HG02642 (cell line): ENCODE measurements at regions not wholly inside any gene's neighbourhood (a gene's known extent, or its start where the extent isn't known, plus 50 kb on each side); places are given as distances from the start of the nearest gene placed in this dataset.
"Not testable (repeated sequence)": the region's sequence is repeated elsewhere in the genome, so short reads cannot be mapped to it uniquely, and the experiment has no call there.

Experiments used
- ATAC-seq: cut with Tn5 transposase; IDR thresholded peaks from one replicate; pipeline ENCODE4 v1.9.1; 2021; ENCODE audit warnings: mild to moderate bottlenecking; ENCODE audit not compliant: unreplicated experiment, poor library complexity

DNA sequence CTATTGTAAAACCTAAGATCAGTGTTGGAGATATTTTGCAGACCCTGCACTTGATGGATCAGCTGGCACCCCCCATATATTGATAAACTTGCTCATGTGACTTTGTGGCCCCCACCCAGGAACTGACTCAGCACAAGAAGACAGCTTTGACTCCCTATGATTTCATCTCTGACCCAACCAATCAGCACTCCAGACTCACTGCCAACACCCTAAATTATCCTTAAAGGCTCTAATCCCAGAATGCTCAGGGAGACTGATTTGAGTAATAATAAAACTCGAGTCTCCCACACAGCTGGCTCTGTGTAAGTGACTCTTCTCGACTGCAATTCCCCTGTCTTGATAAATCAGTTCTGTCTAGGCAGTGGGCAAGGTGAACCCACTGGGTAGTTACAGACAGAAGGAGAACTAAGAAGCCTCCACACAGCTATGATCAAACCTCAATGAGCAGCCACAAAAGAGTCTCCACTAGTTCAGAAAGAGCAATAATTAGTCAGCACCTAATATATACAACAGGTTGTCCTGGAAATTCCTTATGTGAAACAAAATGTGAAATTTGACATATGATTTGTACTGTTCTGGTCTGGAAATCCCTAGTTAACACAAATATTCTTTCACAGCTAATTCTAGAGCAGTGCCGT is 52.2 kb downstream of the ACTL7B start:
- no peak for ATAC-seq

GRCh38 chr9:108802967-108803366 is 52.8 kb downstream of the ACTL7B start:
- ATAC-seq, result no peak

DNA sequence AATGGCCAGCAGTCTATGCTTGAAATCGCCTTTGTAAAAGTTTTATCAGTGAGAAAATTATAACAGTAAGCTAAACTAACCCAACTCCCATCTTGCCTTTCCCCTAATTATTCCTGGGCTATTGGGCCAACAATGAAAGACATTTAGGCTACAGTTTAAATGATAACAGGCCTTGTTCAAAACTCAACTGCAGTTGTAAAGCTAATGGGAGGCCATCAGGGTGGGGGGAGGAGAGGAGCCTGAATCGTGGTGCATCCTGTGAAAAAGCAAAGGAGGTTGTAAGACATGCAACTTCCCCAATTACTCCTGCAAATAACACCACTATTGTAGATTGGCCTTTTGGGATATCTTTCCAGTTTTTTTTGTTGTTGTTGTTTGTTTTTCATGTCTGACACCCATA is 53.8 kb downstream of the ACTL7B start:
- ATAC-seq, result no peak

- no peak for ATAC-seq
Observed at GRCh38 chr9:108800632-108801099, 55.1 kb downstream of the ACTL7B start.

DNA sequence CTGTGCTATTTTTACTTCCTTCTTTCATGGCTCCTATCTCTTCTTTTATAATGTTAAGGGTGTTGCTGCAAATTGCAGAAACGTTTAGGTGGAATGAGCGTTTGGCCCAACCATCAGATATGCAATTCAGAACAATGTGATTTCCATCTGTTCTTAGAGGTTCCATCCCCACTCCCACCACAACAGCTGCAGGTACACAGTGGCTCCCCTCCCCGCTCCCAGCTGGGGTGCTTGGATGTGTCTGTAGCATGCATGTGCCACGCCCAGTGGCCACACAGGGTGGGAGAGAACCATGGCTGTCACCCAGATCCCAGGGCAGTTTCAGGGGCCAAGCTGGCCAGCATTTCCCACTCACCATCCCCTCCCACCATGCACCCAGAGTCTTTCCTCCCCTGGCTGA is 62.2 kb downstream of the ACTL7B start:
- ATAC-seq, result no peak

- ATAC-seq, result no peak
Observed at GRCh38 chr9:108789742-108790141, 66.0 kb downstream of the ACTL7B start.

- no peak for ATAC-seq
Observed at GRCh38 chr9:108787690-108788048, 68.1 kb downstream of the ACTL7B start.

- ATAC-seq, result no peak
Observed at GRCh38 chr9:108786901-108787689, 68.7 kb downstream of the ACTL7B start.

GRCh38 chr9:108786322-108786721 is 69.5 kb downstream of the ACTL7B start:
- no peak for ATAC-seq

DNA sequence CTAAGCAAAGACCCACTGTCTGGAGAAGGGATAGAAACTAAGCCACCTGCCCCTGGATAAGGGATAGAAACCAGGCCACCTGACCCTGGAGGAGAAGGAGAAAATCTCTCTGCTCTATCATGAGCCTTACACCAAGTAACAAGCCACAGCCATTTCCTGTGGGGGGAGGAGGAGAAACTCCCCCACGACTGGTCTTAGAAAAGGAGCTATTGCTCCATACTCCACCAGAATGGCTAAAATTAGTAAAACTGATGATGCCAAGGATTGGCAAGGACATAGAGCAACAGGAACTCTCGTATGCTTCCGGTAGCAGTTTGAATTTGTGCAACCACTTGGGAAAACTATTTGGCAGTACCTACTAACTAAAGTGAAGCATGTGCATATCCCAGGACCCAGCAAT is 70.8 kb downstream of the ACTL7B start:
- no peak for ATAC-seq

- ATAC-seq, result no peak
Observed at GRCh38 chr9:108783731-108784495, 71.9 kb downstream of the ACTL7B start.

- ATAC-seq, result no peak
Observed at GRCh38 chr9:108783326-108783725, 72.5 kb downstream of the ACTL7B start.

GRCh38 chr9:108780942-108781734 is 74.6 kb downstream of the ACTL7B start:
- ATAC-seq, result no peak

DNA sequence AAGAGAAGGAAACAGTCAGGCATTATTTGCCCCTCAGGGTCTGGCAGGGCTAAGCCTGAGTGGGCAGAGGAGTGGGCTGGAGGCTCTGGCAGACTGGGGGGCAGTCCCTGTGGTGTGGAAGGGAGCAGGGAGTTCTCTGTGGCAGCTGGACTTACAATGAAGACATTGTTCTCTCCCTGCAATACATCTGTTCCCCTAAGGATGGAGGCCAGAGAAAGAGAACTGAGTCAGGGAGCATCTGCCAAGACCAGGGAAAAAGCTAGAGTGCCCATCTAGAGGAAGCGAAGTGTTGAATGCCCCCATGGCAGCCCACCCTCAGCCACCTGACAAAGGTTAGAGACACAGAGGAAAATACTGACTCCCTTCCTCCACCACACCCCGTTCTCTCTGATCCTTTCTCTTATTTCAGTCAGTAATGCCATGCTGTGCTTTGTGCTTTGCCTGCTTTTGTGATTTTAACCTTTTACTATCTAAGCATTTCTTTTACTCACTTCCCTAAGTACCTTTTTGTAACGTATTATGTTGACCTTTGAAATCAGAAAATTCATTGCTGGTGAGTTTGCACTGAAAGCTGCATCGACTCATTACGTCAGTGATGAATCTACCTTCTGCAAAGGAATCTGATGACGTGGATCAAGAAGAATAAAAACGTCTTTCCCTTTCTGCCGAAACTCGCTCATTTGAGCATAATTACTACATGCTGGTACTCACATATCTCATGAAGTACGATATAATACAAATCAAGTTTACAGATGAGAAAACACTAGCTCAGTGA is 76.0 kb downstream of the ACTL7B start:
- no peak for ATAC-seq

DNA sequence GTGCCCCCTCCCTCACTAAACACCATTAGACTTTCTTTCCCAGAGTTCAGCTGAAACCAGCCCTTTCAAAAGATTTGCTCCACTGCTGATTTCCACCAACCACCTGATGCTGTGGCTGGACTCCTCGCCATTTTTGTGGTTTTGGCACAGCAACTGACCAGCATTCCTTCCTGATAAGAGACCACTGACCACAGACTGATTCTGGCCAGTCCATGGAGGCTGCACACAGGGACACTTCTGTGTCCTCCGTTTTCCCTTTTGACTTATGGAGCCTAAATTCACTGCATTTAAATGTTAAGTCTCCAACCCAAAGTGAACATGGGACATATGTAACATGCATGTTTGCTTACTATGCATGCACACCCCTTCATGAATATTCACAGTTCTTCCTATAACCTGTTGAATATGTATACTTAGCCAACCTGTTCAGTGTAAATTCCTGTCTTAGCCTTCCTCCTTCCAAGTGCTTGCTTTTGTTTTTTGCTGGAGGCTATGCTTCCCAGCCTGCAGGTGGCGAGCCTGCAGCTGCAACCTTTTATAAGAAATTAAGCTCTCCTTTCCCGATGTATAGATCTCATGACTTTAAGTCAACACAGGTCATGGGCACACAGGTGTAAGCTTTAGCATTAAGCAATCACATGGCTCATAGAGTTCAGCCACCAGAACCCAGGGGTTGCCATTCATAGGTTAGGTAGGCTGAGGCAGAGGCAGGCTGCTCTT is 78.7 kb downstream of the ACTL7B start:
- ATAC-seq, result no peak

DNA sequence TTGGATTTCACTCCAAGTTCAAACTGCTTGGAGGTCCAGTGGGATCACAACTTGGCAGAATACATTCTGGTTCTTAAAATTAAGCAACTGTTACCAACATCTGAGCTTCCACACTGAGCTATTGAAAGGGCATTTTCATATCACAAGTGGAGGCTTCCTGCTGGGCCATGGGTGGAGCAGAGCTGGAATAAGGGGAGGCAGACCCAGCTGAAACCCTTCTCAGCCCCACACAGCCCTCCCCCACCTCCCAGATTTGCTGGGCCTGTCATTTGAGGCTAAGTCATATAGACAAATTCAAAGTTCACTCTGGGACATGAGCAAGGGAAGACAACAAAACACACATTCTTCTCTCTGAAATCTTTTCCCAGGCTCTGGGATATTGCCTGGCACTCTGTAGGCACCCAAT is 79.9 kb downstream of the ACTL7B start:
- no peak for ATAC-seq

GRCh38 chr9:108774088-108774487 is 81.7 kb downstream of the ACTL7B start:
- ATAC-seq, result not testable (repeated sequence)

DNA sequence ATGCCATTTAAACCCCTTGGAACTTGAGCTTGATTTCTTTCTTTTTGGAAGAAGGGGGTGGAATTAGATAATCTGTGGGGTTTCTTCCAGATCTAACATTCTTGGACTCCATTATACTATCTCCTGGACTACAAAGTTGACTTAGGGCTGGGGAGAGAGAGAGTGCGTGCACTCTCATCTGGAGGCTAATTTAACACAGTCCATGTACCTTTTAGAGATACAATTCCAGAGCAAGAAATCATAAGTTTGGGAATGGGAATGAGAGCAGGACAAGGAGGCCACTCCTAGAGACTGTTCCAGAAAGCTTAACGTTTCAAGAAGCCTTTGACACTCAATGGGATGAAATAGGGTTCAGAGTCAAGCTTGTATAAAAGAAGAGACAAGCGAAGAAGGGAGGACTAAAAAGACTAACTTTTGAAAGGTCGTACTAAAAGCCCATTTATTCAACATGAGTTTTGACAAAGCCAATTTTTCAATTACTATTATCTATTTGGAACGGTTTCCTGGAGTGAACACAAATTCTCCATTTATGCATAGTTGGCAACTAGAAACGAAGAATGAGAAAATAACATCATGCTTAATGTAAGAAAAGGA is 83.4 kb downstream of the ACTL7B start:
- ATAC-seq, result no peak

GRCh38 chr9:108768744-108769143 is 87.0 kb downstream of the ACTL7B start:
- no peak for ATAC-seq
